GM12872 (cell line): ENCODE measurements at regions not wholly inside any gene's neighbourhood (a gene's known extent, or its start where the extent isn't known, plus 50 kb on each side); places are given as distances from the start of the nearest gene placed in this dataset.

ENCODE experiments used
- TF ChIP-seq, protein P1 (sequence below): IDR thresholded peaks from 3 replicates; pipeline ENCODE4 v1.5.1; 2011; ENCODE audit warnings: low read depth, mild to moderate bottlenecking, low read length, moderate library complexity; ENCODE audit not compliant: insufficient read depth

DNA sequence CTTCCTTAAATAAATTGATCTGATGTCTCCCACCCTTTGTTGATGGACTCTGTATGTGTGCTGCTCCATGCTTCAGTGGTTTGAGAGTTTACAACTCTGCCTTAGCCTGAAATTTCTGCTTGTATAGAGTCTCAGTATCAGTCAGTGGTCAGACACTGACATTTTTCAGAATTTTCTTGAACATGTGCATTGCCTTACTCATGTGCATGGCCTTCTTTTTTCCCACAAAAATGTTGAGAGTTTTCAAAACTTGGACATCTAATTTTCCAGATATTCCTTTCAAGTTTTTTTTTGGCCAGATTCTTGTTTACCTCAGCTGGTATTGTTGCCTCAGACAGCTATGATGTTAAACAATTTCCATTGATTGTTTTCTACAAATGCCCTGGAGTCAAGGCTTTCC, 427.1 kb upstream of the CHD1 start:
- TF ChIP-seq, protein P1, sequence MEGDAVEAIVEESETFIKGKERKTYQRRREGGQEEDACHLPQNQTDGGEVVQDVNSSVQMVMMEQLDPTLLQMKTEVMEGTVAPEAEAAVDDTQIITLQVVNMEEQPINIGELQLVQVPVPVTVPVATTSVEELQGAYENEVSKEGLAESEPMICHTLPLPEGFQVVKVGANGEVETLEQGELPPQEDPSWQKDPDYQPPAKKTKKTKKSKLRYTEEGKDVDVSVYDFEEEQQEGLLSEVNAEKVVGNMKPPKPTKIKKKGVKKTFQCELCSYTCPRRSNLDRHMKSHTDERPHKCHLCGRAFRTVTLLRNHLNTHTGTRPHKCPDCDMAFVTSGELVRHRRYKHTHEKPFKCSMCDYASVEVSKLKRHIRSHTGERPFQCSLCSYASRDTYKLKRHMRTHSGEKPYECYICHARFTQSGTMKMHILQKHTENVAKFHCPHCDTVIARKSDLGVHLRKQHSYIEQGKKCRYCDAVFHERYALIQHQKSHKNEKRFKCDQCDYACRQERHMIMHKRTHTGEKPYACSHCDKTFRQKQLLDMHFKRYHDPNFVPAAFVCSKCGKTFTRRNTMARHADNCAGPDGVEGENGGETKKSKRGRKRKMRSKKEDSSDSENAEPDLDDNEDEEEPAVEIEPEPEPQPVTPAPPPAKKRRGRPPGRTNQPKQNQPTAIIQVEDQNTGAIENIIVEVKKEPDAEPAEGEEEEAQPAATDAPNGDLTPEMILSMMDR, result no peak

DNA sequence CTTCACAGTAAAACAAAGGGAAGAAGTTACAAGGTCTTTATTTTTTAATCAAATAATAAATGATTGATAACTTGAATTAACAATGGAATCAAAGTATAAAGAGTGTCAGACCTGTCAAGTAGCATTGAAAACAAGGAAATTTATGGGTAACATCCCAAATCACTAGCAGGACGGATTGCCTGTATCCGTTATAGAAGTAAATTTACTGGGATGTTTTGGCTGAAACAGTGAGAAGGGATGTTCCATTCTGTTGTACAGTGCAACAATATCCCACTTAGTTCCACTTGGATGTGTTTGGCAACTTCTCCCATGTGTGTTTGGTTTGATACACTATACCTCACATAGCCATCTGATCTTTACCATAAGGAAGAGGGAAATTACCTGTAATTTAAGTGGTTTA, 421.0 kb upstream of the CHD1 start:
- TF ChIP-seq, protein P1, result no peak

DNA sequence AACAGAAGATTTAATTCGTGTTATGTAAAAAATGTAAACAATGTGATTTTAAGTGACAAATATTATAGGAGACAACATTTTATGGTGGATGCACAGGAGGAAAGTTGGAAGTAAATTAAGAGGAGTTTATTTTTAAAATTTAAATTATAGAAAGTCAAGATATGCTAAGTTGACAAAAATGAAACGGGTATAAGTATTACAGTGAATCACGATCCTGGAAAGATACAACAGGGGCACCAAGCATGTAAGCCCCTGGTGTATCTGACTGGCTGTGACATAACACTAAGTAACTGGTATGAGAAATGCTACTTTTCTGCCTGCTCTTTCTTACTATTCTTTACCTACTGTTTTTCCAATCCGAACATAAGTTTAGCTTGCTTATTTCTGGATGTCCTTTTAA, 419.8 kb upstream of the CHD1 start:
- TF ChIP-seq, protein P1, result no peak

DNA sequence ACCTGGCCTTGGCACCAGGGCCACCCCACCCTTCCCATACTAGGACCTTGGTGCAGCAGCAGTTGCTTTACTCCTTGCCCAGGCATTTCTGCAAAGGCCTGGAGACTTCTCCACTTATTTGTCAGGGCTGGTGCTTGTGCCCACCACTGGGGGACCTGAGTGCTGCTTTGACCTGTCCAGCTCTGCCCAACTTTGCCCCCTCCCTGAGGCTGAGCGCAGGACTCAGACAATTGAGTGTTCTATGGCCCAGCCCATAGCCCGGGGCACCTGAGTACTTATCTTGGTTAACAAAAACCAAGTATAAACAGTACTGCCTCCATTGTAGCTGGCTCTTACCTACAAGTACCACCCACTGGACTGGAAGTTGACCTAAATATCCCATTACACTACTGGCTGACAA, 406.1 kb upstream of the CHD1 start:
- TF ChIP-seq, protein P1, result no peak

DNA sequence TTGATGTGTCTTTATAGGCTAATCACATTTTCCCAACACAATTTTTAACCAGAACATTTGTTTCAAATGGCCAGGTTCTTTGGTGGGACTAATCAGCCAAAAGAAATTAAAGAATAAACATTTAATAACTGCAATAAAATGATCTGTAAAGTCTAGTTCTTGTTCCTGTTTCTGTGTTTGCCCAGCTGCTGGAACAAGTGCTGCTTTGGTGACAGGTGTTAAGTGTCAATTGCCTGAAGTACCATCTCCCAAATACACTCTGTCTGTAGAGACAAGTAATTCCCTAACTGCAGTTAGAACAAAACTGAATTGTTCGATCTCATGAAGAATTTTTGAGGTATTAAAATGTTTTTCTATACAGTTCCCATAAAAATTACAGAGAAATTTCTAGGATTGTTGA, 402.3 kb upstream of the CHD1 start:
- TF ChIP-seq, protein P1, result no peak

DNA sequence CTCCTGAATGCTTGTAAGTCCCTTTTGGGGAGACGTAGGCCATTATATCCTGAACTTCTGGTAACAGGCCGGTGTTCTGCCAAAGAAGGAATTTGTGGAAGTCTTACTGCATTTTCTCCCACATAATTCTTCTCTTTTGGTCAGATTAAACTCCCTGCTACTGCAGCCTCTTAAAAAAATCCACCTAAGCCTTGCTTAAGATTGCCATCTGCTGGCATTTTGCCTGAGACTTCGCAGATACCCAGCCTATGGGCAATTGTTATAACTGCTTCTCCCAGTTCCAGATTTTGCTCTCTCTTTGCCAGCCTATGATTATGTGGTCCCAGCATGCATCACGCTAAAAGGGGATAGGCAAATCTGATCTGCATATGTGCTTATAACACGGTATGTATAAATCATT, 391.6 kb upstream of the CHD1 start:
- TF ChIP-seq, protein P1, result no peak

DNA sequence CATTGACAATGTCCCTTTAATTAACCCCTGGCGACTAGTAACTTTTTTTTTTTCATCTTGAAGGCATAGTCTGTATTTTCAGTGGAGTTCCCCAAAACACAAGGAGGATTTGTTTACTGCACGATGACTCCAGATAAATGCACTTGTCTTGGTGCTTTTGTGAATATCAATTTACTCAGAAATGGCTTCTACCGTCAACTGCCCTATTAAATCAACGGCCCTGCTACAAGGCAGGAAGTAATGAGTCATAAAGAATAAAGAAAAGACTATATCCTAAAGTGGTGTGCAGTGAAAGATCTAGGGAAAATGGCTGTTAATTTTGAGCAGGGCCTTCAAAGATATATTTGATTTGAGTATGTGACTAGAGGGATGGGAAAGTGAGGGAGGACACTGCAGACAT, 388.3 kb upstream of the CHD1 start:
- TF ChIP-seq, protein P1, result no peak

DNA sequence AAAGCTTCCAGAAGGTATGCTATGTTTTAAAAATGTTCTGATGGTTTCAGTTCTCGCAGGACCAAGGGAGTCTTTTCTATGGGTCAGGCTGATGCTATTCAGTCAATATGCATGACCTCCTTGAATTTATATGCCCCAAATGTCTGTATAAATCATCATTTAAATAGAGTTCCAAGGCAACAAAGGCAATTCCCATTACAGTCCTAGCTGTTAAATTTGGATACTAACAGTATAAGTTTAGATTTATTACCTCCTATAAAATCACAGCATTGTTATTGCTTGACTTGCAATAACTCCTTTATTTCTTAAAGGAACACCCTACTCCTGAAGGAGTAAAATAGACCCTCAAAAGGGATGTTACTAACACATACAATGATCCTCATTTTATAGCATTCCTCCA, 387.7 kb upstream of the CHD1 start:
- TF ChIP-seq, protein P1, result no peak
